ENCODE measurements at regions not wholly inside any gene's neighbourhood (a gene's known extent, or its start where the extent isn't known, plus 50 kb on each side); places are given as distances from the start of the nearest gene placed in this dataset.

- 62% methylated on average over 1 of the region's 1 CpG for WGBS
- no peak for DNase-seq (ENCODE audit: low spot score)
- no peak overlapping the region for H3K9ac ChIP-seq (ENCODE audit: low read depth in 1 of 2, low read length in 2 of 2)
- no peak for TF ChIP-seq HNF4A (conservative IDR thresholded peaks at IDR 0.05)
- no peak for TF ChIP-seq NR2F2 (IDR thresholded peaks at IDR 0.05)
- no peak for TF ChIP-seq CTCF (IDR thresholded peaks at IDR 0.05; ENCODE audit: low read depth, low read length, missing input control)
- no peak for TF ChIP-seq ATF3 (IDR thresholded peaks at IDR 0.05)
- no peak for TF ChIP-seq REST (IDR thresholded peaks at IDR 0.05)
- TF ChIP-seq GABPA (IDR thresholded peaks at IDR 0.05 in 1 of 2, conservative IDR thresholded peaks at IDR 0.05 in 1 of 2): no peak
- no peak for TF ChIP-seq RAD21 (IDR thresholded peaks at IDR 0.05)
- TF ChIP-seq RXRA (IDR thresholded peaks at IDR 0.05): no peak
- no peak for TF ChIP-seq FOXA2 (IDR thresholded peaks at IDR 0.05)
- TF ChIP-seq MAX (IDR thresholded peaks at IDR 0.05): no peak
- TF ChIP-seq TAF1 (conservative IDR thresholded peaks at IDR 0.05): no peak
- no peak for TF ChIP-seq ZBTB33 (IDR thresholded peaks at IDR 0.05)
- no peak for TF ChIP-seq JUND (IDR thresholded peaks at IDR 0.05)
- H3K27ac ChIP-seq (ENCODE audit: low read depth in 1 of 2, low read length in 2 of 2): no peak overlapping the region
- peaks cover 0 to 3% (median 0%) of the 10 kb centered on the region in 4 donors for H3K27me3 ChIP-seq (ENCODE audit: control insufficient read depth in 4 of 4, insufficient read depth in 4 of 4, low read length in 3 of 4)
- no peaks in the 10 kb centered on the region for H3K4me1 ChIP-seq (ENCODE audit: control insufficient read depth in 4 of 4, insufficient read depth in 4 of 4, low read length in 3 of 4)
- H3K4me3 ChIP-seq (ENCODE audit: low read depth in 1 of 3, low read length in 3 of 3): no peak overlapping the region
- H3K36me3 ChIP-seq (ENCODE audit: control insufficient read depth in 4 of 4, insufficient read depth in 3 of 4, low read depth in 1 of 4, low read length in 3 of 4): no peaks in the 10 kb centered on the region
- peaks cover 0 to 5% (median under 1%) of the 10 kb centered on the region in 4 donors for H3K9me3 ChIP-seq (ENCODE audit: control insufficient read depth in 4 of 4, low read length in 3 of 4)
Measured at GRCh38 chr10:8811201-8811600, 756.7 kb downstream of the GATA3 start.

GRCh38 chr10:8815969-8816368 is 761.5 kb downstream of the GATA3 start:
- DNase-seq (ENCODE audit: low spot score): no peak
- 40% methylated on average over 2 of the region's 2 CpGs for WGBS
- Histone ChIP-seq H3K9me3 (ENCODE audit: control insufficient read depth in 4 of 4, low read length in 3 of 4) (peaks cover 0 to 5% (median under 1%) of the 10 kb centered on the region in 4 donors), H3K4me1 (ENCODE audit: control insufficient read depth in 4 of 4, insufficient read depth in 4 of 4, low read length in 3 of 4) (no peaks in the 10 kb centered on the region), H3K27me3 (ENCODE audit: control insufficient read depth in 4 of 4, insufficient read depth in 4 of 4, low read length in 3 of 4) (peaks cover 0 to 5% (median 0%) of the 10 kb centered on the region in 4 donors), H3K4me3 (ENCODE audit: low read depth in 1 of 3, low read length in 3 of 3) (no peak overlapping the region), H3K9ac (ENCODE audit: low read depth in 1 of 2, low read length in 2 of 2) (no peak overlapping the region), H3K27ac (ENCODE audit: low read depth in 1 of 2, low read length in 2 of 2) (no peak overlapping the region), H3K36me3 (ENCODE audit: control insufficient read depth in 4 of 4, insufficient read depth in 3 of 4, low read depth in 1 of 4, low read length in 3 of 4) (no peaks in the 10 kb centered on the region)
- no peak for TF ChIP-seq ATF3 (IDR thresholded peaks at IDR 0.05)
- no peak for TF ChIP-seq NR2F2 (IDR thresholded peaks at IDR 0.05)
- no peak for TF ChIP-seq HNF4G (IDR thresholded peaks at IDR 0.05)
- TF ChIP-seq YY1 (IDR thresholded peaks at IDR 0.05): no peak
- TF ChIP-seq RXRA (IDR thresholded peaks at IDR 0.05): no peak
- TF ChIP-seq EGR1 (IDR thresholded peaks at IDR 0.05; ENCODE audit: low read depth in 2 of 2): no peak
- no peak for TF ChIP-seq ZBTB33 (IDR thresholded peaks at IDR 0.05)
- TF ChIP-seq TAF1 (conservative IDR thresholded peaks at IDR 0.05): no peak
- TF ChIP-seq RAD21 (IDR thresholded peaks at IDR 0.05): no peak
- TF ChIP-seq FOXA2 (IDR thresholded peaks at IDR 0.05): no peak
- TF ChIP-seq HNF4A (conservative IDR thresholded peaks at IDR 0.05): no peak
- no peak for TF ChIP-seq MAX (IDR thresholded peaks at IDR 0.05)
- no peak for TF ChIP-seq CTCF (IDR thresholded peaks at IDR 0.05; ENCODE audit: low read depth, low read length, missing input control)
- TF ChIP-seq GABPA (IDR thresholded peaks at IDR 0.05 in 1 of 2, conservative IDR thresholded peaks at IDR 0.05 in 1 of 2): no peak
